PC-9 (cell line): ENCODE measurements at regions not wholly inside any gene's neighbourhood (a gene's known extent, or its start where the extent isn't known, plus 50 kb on each side); places are given as distances from the start of the nearest gene placed in this dataset.

ENCODE experiments used
- EZH2 ChIP-seq: fragments of 200-600 bp; sonication (generic); IDR thresholded peaks from 2 replicates; pipeline ENCODE4 v1.8.0; 2017; ENCODE audit warnings: antibody characterized with exemption, low read depth
- TF ChIP-seq, protein P1 (sequence below): fragments of 200-600 bp; sonication (generic); conservative IDR thresholded peaks from 2 replicates; pipeline ENCODE4 v1.6.1; 2017; ENCODE audit warnings: mixed run types, antibody characterized with exemption, mild to moderate bottlenecking, moderate library complexity

GRCh38 chr13:71964491-71965100, 97.6 kb upstream of the DACH1 start:
- no peak for TF ChIP-seq EZH2
- TF ChIP-seq, protein P1, sequence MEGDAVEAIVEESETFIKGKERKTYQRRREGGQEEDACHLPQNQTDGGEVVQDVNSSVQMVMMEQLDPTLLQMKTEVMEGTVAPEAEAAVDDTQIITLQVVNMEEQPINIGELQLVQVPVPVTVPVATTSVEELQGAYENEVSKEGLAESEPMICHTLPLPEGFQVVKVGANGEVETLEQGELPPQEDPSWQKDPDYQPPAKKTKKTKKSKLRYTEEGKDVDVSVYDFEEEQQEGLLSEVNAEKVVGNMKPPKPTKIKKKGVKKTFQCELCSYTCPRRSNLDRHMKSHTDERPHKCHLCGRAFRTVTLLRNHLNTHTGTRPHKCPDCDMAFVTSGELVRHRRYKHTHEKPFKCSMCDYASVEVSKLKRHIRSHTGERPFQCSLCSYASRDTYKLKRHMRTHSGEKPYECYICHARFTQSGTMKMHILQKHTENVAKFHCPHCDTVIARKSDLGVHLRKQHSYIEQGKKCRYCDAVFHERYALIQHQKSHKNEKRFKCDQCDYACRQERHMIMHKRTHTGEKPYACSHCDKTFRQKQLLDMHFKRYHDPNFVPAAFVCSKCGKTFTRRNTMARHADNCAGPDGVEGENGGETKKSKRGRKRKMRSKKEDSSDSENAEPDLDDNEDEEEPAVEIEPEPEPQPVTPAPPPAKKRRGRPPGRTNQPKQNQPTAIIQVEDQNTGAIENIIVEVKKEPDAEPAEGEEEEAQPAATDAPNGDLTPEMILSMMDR = no peak
